Stimulated activated CD8-positive, alpha-beta memory T cell treated with anti-CD3 and anti-CD28 coated beads, Interleukin-7, amount 100 ng/mL, for 4 hours (primary cell): ENCODE measurements at regions not wholly inside any gene's neighbourhood (a gene's known extent, or its start where the extent isn't known, plus 50 kb on each side); places are given as distances from the start of the nearest gene placed in this dataset.
"Not testable (repeated sequence)": the region's sequence is repeated elsewhere in the genome, so short reads cannot be mapped to it uniquely, and the experiment has no call there.

Experiments used
- DNase-seq, 2 donors: peaks; one replicate each; pipeline ENCODE4 v3.0.0-alpha.2; 2020; ENCODE audit warnings: low read depth in 2 of 2

DNA sequence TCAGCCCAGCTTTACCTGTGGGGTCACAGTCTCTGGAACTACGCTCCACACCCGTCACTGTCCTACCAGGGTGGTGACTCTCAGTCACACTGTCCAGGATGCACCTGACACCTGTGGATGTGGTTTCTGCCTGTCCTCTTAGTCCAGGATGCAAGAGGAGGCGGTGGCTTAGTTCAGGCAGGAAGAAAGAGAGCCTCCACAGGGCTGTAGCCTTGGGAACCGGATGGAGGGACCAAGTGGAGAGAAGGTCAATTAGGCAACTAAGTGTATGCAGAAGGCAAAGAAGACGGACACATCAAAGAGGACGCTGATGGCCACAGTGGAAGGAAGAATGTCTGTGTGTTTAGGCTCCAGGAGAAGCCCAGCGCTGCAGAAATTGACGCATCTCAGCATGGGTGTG, 153.9 kb upstream of the IRF2BP2 start:
- no peak for DNase-seq

DNA sequence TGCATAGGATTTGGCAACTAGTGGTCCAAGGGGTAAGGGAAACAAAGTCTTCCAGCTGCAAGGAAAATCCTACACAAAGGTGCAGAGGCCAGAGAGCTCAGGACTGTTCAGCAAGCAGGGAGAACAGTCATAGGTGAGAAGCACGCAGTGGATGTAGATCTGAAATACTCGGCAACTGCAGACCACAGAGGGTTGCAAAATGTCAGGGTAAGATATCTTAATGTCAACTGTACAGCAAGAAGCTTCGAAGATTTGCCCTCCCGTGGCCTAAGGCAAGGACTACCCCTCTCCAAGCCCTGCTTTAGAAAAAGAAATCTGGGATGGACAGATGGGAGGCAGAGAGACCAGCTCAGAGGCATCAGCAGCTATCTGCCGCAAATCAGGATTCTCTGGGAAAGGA, 153.4 kb upstream of the IRF2BP2 start:
- no peak for DNase-seq

DNA sequence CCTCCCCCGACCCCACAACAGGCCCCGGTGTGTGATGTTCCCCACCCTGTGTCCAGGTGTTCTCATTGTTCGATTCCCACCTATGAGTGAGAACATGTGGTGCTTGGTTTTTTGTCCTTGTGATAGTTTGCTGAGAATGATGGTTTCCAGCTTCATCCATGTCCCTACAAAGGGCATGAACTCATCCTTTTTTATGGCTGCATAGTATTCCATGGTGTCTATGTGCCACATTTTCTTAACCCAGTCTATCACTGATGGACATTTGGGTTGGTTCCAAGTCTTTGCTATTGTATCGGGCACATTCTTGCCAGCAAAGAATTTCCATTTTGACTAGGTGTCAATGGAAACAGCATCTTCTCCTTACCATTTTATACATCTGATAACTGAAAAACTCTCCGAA, 152.1 kb upstream of the IRF2BP2 start:
- DNase-seq: not testable (repeated sequence)

DNA sequence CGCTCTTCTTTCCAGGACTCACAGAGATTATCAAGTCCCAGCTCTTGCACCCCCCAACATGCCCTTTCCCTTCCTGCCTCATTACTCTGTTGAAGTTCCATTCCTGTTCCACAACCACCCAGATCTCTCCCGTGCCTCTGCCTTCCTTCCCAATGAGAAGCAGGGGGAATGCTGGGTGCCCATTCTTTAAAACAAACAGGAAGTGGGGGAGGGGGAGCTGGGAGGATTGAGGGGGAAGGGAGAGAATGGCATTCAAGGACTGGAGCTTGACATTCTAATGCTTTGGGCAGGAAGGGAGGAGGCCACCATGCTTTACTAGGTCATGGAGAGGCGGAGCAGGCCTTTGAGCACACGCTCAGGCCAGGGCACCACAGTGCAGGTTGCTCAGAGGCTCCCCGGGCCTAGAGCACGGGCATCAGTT, 150.3 kb upstream of the IRF2BP2 start:
- DNase-seq: no peak

DNA sequence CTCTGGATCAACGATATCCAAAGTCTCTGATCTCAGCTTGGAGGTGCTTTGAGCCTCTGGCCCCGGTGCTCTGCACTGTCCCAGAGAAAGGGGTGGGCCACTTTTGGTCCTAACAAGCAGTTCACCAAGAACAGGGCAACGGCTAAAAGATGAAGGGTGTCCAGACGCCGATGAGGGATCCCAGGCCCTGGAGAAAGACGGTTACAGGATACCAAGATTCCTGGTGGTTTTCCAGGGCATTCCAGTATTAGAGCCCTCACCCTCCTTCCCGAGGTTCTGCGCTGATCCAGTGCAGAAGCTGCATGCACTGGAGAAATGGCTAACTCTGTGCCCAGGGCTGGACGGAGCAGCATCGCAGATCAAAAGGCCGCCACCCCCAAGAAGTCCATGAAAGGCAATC, 149.9 kb upstream of the IRF2BP2 start:
- DNase-seq: no peak

DNA sequence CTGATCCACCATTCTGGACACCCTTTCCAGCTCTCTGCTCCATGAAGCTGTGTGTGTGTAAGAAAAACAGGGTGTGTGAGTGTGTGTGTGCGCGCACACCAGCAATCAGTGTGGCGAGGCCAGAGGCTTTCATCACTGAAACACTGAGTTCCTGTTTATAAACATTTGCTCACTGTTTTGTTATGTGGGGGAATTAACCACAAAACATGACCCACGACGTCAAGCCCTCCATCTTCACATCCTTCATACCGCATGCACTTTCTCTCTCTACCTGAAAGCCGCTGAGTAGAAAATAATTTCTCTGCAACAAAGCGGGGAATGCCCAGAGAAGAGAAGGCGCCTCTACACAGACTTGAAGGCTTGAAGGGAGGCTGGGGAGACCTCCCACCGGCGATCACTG, 148.9 kb upstream of the IRF2BP2 start:
- DNase-seq: no peak

DNA sequence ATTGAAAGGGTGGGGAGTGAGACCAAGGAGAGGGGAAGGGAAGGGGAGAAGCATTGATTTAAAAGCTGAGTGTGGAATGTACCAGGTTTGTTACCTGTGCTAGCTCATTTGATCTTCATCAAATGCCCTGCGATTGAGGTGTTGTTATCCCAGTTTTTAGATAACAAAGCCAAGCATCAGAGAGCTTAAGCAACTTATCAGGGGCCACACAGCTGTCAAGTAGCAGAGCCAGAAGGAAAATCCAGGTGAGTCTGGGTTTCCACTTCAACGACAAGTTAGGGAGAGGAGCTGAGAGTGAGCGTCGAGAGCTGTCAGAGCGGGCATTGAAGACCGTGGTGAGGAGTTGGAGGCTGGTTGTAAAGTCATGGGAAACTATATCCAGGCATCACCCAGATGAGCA, 146.9 kb upstream of the IRF2BP2 start:
- no peak for DNase-seq

DNA sequence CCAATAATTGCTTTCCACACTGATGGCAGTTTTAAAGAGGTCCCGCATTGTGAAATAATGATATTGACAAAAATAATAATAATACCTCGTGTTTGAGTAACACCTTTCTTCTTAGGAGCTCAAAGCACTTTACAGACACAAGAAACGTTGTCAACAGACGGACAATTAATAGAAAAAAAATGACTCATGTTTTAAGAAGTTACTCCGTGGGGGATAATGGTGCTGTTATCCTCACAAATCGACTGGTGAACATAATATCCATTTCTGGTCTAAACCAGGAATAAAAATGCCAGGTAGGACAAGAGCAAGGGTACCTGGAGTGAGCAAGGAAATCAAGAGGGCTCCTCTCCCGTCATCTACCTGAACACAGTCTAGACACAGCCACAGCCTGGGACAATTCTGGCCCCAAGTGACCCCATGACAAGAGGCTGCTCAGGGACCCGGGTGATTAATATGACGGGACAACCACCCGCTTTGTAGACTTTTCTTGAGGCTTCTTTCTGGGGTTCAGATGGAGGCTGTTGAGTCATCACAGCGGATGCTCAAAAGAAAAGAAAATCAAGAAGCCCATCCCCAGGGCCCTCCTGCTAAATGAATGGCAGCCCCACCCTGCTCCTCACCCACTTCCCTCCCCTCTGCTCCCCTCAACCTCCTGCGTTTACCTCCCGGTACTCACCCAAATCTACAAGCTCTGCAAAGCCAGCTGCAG, 146.2 kb upstream of the IRF2BP2 start:
- no peak for DNase-seq

DNA sequence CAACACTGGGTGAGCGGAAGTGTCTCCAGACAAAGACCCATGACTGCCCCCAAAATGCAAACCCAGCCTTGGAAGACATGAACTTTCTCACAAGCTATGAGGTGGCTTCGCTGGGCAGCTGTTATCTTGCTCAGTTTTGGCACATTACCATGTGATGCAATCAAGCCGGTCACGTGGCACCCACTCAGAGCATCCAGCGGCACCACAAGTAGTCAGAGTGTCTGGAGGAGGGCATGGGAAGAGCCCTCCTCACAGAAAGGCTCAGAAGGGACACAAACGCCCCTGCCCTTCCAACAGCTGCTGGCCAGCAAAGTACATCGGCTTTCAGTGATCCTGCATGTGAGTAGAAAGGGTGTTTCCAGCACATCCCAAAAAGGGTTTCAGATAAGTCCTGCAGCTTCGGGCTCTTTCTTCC, 145.5 kb upstream of the IRF2BP2 start:
- no peak for DNase-seq

DNA sequence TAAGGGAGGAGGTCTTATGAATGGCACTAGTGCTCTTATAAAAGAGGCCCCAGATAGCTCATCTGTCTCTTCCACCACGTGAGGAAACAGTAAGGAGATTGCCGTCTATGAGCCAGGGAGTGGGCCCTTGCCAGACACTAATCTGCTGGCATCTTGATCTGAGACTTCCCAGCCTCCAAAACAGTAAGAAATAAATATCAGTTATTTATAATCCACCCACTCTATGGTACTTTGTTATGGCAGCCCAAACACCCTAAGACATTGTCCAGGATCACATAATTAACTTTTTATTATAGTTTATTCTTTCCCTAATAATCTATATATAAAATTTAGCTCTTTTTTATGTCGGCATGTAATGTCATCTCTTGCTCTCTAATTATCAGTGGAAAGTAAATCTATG, 144.0 kb upstream of the IRF2BP2 start:
- no peak for DNase-seq

DNA sequence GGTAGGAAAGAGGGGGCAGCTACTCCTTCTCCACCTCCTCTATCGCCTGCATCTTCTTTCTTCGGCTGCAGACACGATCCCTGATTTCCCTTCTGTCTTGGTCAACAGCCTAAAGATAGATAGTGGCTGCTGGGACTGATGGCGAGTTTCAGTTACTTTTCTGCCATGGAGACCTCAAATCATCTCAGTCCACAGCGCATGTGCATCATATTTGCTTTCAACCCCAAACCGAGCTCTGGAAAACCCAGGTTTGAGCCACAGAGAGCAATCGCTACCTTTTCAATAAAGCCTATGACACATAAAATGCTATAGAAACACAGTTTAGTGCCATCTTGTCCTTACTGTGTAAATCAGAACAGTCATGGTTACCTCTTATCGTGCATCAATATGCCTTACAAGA, 142.9 kb upstream of the IRF2BP2 start:
- no peak for DNase-seq

DNA sequence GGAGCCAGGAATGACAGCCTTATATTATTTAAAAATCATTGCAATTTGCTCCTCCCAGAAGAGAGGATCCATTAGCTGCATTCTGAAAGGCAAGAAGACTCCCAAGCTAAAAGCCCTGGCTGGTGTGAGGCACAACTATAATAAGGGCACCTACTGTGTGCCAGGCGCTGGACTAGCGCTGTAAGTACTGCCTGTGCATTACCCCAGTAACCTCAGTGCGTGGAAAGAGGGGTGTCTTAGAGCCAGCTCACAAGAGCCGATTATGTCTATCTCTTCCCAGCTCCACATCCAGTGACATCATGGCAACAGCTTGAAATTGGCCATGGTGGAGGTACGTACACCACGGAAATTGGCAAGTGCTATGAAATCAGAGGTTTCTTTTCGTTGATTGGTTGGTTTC, 141.7 kb upstream of the IRF2BP2 start:
- no peak for DNase-seq

DNA sequence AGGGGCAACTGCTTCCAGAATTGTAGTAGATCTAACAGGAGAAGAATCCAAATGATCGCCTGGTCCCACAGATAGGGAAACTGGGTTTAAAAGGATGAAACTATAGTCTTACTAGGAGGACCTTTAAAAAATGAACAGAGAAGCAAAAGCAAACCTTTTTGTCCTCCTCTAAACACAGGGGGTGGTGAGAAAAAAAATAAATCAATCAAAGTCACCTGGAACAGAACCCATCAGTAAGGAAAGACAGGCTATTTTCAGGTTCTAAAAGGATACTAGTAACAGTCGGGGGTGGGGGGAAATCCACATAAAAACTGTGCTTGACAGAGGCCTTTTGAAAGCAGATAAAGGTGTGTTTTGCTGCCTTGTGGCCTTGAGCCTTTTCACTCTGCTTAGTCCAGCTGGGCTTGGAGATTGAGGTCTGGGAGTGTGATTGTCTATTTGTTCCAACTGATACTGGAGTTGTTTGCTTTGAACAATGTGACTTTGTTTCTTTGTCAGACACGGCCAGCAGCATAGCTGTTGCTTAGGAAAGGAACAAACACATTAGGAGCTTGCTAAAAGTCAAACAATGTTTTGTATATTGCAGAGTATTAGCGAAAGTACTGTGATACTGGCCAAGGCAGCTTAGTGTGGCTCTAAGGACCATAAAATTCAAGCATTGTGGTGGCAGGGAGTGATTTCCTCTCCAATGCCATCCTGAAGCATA, 141.1 kb upstream of the IRF2BP2 start:
- DNase-seq: no peak

DNA sequence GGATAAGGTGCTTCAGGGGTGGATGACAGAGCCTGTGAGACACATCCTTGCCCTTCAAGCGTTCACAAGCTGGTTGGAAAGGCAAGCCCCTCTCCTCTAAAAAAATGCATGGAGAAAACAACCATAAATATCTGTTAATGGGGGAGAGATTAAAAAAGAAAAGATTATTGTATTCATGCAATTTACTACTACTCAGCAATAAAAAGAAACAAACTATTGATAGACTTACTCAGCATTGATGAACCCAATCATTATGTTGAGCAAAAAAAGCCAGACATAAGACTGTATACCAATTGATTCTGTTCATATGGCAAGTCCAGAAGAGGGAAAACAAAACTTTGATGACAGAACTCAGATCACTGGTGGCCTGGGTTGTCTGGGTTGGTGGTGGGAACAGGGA, 138.7 kb upstream of the IRF2BP2 start:
- DNase-seq: no peak

DNA sequence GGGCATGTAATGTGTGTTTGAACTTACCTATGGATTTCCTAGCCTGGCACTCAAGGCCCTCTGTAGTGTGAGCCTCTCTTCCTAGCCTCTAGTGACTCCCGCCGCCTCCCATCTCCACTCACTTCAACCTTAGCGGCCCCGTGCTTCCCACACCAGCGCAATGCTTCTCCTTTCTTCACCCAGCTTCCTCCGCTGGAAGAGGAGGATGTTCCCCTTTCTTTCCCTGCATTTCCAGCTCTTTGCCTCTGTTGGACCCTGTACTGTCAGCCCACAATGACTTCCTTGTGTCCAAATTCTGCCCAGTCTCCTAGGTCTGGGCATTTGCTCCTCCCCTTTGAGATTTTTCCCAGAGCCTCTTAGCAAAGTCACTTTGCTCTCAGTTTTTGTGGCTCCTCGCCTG, 138.1 kb upstream of the IRF2BP2 start:
- DNase-seq: no peak

DNA sequence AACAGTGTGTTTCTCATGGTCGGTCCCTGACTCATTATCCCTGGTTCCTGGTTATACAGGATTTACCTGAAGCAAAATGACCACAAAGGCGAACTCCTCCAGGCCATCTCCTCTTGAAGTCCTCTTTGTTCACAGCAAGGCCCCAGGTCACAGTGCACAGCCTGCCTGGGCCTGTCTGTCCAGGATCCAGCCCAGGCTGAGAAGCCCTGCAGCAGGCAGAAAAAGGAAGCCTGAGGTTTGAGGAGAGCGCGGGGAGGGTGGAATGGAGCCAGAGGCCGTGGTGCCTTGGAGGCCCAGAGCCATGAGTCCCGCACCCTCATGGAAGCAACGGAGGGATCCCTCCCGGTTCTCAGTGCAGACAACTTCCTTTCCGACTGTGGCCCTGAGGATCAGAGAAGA, 136.8 kb upstream of the IRF2BP2 start:
- no peak for DNase-seq

DNA sequence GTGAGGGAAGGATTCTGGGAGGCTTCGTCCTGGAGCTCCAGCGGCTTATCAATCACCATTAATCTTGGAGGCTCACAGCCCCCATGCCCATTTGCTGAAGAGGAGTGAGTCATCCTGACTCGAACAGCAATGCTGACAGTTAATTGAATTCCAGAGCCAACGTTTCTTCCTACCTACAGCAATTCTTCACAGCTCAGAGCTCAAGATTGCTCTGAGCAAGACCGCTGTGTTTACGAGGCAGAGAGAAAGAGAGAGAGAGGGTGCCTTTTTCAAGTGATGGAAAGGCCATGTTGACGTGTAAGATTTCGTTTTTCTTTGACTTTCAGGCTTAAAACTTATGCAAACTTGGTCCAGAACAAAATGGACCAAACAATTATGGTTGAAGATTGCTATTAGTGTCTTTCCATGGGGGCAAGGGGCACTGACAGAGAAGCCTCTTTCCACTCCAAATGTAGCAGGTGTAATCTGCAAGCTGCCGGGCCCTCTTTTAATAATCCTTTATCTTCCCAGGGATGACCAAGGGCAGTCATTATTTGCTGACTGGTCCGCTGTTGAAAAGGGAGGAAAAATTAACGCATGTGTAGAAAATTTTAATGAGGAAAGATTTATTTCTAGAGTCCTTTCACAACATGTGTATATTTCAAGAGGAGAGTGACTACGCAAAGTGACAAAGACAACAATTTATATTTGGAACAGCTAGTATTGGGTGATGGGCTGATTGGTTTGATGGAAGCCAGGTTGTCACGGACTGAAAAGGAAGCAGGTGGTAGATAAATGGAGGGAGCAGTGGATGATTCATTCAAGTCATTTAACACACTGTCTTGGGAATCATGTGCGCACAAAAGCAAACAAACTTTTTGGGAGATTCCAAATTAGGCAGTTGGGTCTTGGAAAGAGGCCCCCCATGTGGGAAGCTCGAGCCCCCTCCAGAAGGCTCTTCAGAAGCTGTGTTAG, 136.1 kb upstream of the IRF2BP2 start:
- no peak for DNase-seq

DNA sequence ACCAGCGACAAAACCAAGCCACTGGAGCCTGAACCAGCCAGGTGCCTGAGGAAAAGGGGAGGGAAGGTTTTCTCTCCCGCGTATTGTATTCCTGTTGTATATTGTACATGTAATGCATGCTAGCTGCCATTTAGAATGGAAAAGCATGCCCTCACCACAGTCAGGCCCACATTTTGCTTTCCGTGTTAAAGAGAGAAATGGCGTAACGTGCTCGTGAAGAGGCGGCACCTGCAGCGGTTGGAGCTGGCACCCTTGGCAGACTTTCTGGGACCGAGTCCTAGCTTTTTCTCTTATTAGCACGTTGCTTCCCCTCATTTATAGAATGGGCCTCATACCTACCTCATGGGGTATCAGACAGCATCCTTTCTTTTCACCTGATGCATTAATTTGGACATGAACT, 135.3 kb upstream of the IRF2BP2 start:
- no peak for DNase-seq

DNA sequence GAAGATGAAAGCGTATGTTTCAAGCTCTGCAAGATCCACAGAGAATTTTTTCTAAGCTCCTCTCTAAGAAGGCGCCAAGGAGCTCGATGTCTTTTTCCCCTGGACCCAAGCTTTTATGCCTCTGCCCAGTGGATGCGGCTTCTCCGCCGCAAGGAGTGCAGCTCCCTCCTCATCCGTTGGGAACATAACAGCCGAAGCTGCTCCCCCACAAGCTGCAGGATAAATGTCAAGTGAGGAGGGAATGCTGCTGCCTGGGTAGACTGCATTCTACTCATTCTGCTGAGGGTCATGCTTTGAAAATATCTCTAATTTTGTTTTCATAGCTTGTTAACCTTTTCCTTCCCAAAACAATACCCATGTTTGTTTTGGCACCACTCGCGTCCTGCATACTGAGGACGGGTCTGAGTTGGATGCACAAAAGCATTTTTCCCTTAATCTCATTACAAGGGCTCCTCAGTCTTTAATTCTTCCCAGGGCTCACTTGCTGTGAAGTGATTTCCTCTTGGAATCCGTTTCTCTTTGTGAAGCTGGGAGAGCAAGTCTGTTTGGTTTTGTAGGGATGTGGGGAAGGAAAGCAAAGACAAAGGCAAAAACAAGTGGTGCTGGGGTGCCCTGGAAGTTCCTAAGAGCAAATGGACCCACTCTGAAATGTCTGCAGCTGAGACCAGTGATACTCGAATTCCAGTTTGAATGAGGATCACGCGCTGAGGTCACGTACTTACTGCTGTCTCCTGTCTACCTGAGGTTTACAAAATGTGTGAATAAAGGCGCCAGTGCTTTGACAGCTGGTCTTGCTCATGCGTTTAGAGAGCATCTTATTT, 134.0 kb upstream of the IRF2BP2 start:
- DNase-seq: no peak

DNA sequence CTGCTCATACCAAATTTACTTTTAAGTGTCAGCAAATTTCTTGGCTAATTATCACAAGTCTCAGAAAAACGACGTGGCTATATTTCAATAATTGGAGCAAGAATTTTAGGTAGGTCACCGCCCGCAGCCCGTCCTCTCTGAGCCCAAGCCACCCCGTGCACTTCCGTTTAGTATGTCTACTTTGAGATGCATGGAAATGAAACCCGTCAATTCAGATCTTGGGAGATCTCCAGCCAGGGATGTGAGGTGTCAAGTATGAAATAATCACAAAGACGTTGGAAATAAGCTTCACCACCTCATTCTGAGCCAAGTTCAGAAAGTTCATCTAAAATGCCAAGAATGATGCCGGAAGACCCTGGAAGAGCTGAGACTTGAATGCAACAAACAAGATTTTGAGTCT, 132.6 kb upstream of the IRF2BP2 start:
- no peak for DNase-seq

DNA sequence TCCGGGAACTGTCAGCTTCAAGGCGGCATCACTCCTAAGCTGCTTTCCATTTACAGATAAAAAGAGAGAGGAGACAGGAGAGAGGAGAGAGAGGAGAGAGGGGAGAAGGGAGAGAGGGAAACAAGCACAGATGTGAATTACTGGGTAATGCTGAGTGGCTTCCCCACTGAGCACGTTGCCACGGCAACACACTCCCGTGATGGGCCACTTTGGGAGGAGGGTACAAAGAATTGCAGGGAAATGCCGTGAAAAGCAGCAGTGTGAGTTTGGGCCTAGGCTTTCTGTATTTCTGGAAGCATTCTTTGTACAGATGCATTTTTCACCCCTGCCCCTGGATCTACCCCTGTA, 128.0 kb upstream of the IRF2BP2 start:
- DNase-seq: no peak

DNA sequence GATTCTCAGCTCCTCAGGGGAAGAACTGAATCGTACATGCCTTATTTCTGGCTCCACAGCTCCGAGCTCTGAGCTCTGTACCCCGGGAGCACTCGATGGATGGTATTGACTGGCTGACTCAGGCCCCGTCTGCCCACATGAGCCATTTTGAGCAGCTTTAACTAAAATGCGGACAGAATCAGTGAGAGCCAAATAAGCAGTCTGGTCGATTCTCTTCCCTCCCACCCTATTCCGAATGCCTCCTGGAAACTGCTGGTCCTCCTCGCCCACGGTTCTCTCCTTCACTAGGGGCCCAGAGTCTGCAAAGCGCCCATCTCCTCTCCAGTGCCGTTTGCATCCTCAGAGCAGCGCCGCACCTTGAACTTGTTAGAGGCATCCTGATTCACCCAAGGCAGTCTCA, 125.9 kb upstream of the IRF2BP2 start:
- no peak for DNase-seq
